NB4 (cell line): ENCODE measurements at regions not wholly inside any gene's neighbourhood (a gene's known extent, or its start where the extent isn't known, plus 50 kb on each side); places are given as distances from the start of the nearest gene placed in this dataset.

ENCODE experiments used
- CTCF ChIP-seq: IDR thresholded peaks from one replicate; pipeline ENCODE4 v1.5.1; 2012; ENCODE audit warnings: low read depth, low read length
- MAX ChIP-seq: IDR thresholded peaks from 2 replicates; pipeline ENCODE4 v1.6.1; 2011; ENCODE audit warnings: low read depth, low read length
- MYC ChIP-seq: IDR thresholded peaks from 2 replicates; pipeline ENCODE4 v1.6.1; 2011; ENCODE audit warnings: low read depth, low read length
- POLR2A ChIP-seq: IDR thresholded peaks from 2 replicates; pipeline ENCODE4 v1.6.1; 2011; ENCODE audit warnings: mild to moderate bottlenecking; ENCODE audit not compliant: insufficient read length; ENCODE audit errors: extremely low read depth

- TF ChIP-seq CTCF = no peak
- TF ChIP-seq POLR2A = no peak
- no peak for TF ChIP-seq MAX
- no peak for TF ChIP-seq MYC
These were observed 65.7 kb upstream of the TNFRSF21 start for GRCh38 chr6:47375426-47375825.
